Neural crest cell (in vitro differentiated cells): ENCODE measurements at regions not wholly inside any gene's neighbourhood (a gene's known extent, or its start where the extent isn't known, plus 50 kb on each side); places are given as distances from the start of the nearest gene placed in this dataset.

Source experiments
- DNase-seq: peaks from one replicate; pipeline ENCODE4 v3.0.0; 2021; ENCODE audit warnings: low read depth, mixed read lengths, low spot score
- H3K27ac Mint-ChIP-seq: one replicate; pipeline ENCODE4 v1.8.0; 2021; ENCODE audit warnings: mild to moderate bottlenecking, mixed read lengths; ENCODE audit not compliant: unreplicated experiment
- H3K27me3 Mint-ChIP-seq: 2 replicates; pipeline ENCODE4 v1.8.0; 2021; ENCODE audit warnings: low read depth, mild to moderate bottlenecking, mixed read lengths
- H3K36me3 Mint-ChIP-seq: 2 replicates; pipeline ENCODE4 v1.8.0; 2021; ENCODE audit warnings: low read depth, mild to moderate bottlenecking, mixed read lengths
- H3K4me1 Mint-ChIP-seq: 2 replicates; pipeline ENCODE4 v1.8.0; 2021; ENCODE audit warnings: mixed read lengths
- H3K4me3 Mint-ChIP-seq: one replicate; pipeline ENCODE4 v1.8.0; 2021; ENCODE audit warnings: mild to moderate bottlenecking, mixed read lengths
- H3K9me3 Mint-ChIP-seq: 2 replicates; pipeline ENCODE4 v1.8.0; 2021; ENCODE audit warnings: mixed read lengths
- TF ChIP-seq, protein P1 (sequence below): fragments of 200-600 bp; sonication (generic); conservative IDR thresholded peaks from 2 replicates; pipeline ENCODE4 v1.5.0; 2021; ENCODE audit warnings: antibody characterized with exemption, mild to moderate bottlenecking

DNA sequence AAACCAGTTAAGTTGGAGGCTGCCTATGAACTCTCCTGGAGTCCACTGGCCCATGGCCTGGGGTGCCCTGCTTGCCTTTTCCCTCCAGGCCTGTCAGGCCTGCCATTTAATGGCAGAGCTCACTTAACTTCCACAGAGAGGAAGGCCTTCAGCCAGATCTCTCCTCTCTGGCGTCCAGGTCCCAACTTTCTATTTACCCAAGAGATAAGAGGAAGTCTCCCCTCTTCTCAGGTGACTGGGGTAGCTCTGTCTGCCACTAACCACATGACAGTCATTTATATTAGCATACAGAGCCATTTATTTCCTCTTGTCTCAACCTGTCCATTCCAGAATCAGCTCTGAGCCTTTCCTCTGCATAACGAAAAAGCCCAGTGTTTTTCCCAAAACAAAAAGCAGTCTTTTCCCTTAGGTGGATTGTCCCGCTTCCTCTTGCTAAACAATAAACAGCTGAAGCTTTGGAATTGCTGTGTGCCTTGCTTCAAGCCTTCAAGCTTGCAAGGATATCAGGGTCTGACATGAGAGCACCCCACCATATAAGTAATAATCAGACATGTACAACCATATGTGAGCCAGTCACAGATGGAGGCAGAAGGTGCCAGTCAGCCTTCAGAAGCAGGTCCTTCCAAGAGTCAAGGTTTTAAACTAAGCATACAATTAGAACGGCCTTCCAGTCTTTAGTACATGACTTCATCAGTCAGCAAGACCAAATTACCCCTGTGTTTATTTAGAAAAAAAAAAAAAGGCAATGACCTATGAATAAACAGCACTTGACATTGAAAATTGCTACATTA lies 50.0 kb upstream of the CALM2 start:
- no peak for DNase-seq
- Mint-ChIP-seq H3K27ac (peak overlapping the region; percentile 85), H3K36me3 (no peaks in the 10 kb centered on the region), H3K4me3 (peak overlapping the region; percentile 29), H3K4me1 (peaks cover 37% of the 10 kb centered on the region), H3K27me3 (no peaks in the 10 kb centered on the region), H3K9me3 (no peaks in the 10 kb centered on the region)
- TF ChIP-seq, protein P1, sequence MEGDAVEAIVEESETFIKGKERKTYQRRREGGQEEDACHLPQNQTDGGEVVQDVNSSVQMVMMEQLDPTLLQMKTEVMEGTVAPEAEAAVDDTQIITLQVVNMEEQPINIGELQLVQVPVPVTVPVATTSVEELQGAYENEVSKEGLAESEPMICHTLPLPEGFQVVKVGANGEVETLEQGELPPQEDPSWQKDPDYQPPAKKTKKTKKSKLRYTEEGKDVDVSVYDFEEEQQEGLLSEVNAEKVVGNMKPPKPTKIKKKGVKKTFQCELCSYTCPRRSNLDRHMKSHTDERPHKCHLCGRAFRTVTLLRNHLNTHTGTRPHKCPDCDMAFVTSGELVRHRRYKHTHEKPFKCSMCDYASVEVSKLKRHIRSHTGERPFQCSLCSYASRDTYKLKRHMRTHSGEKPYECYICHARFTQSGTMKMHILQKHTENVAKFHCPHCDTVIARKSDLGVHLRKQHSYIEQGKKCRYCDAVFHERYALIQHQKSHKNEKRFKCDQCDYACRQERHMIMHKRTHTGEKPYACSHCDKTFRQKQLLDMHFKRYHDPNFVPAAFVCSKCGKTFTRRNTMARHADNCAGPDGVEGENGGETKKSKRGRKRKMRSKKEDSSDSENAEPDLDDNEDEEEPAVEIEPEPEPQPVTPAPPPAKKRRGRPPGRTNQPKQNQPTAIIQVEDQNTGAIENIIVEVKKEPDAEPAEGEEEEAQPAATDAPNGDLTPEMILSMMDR: no peak
